Ovary (tissue), 7 donors: ENCODE measurements at regions not wholly inside any gene's neighbourhood (a gene's known extent, or its start where the extent isn't known, plus 50 kb on each side); places are given as distances from the start of the nearest gene placed in this dataset.

Source experiments
- DNase-seq, 5 donors: peaks; one replicate each; pipeline ENCODE4 v3.0.0-alpha.2; 2019 to 2020
- H3K27ac ChIP-seq, 2 donors: fragments of 200-600 bp; one replicate each; pipeline versions ENCODE4 v1.5.1 to v1.8.0; 2019 to 2022
- H3K27me3 ChIP-seq: fragments of 200-600 bp; one replicate; pipeline ENCODE4 v1.8.0; 2022
- H3K36me3 ChIP-seq: fragments of 200-600 bp; sonication (generic); one replicate; pipeline ENCODE4 v1.5.1; 2019
- H3K4me1 ChIP-seq: one replicate; pipeline ENCODE4 v1.8.1; 2013; ENCODE audit warnings: mild to moderate bottlenecking, moderate library complexity; ENCODE audit not compliant: insufficient read depth
- H3K4me3 ChIP-seq: fragments of 200-600 bp; sonication (generic); one replicate; pipeline ENCODE4 v1.5.1; 2017
- H3K9me3 ChIP-seq, 2 donors: fragments of 200-600 bp in 1 of 2; sonication (generic) in 1 of 2; one replicate each; pipeline versions ENCODE4 v1.5.1 to v1.8.1; 2013 to 2019; ENCODE audit warnings: mild to moderate bottlenecking in 1 of 2, moderate library complexity in 1 of 2
- EP300 ChIP-seq: sonication (generic); formaldehyde crosslinking; IDR thresholded peaks from one replicate; pipeline ENCODE4 v1.6.1; 2017; ENCODE audit warnings: antibody characterized with exemption
- POLR2A ChIP-seq: fragments of 450-650 bp; IDR thresholded peaks from one replicate; pipeline ENCODE4 v1.6.1; 2017; ENCODE audit warnings: antibody characterized with exemption, mild to moderate bottlenecking, moderate library complexity
- WGBS, 3 donors: extraction: QIAGEN DNeasy Blood & Tissue Kit in 1 of 3; methylation state at CpG; one replicate each; pipeline versions ENCODE4 v1.1.5 to v1.1.7; 2013 to 2017; 5-methylcytosine and 5-hydroxymethylcytosine counted together
- intact Hi-C, 4 donors: fragments of 100-400 bp; cut with DNase I; formaldehyde crosslinking; loops; one replicate each; pipeline versions ENCODE4 v1.11.0 to v1.15.1; 2022 to 2023
- TF ChIP-seq, protein P1 (sequence below), 3 donors: fragments of 450-650 bp in 2 of 3; fragments of 200-600 bp in 1 of 3; IDR thresholded peaks; one replicate each; pipeline versions ENCODE4 v1.5.1 to v1.8.0; 2016 to 2022; ENCODE audit warnings: antibody characterized with exemption in 3 of 3, mild to moderate bottlenecking in 1 of 3
- donor health status: DM: no; HTN: no; CAD: no; lungs with moderate emphysema.
- donor health status: DM: no; HTN: no; CAD: no.
- donor health status: Bipolar disorder and iron deficiency.
- donor health status: DM: no; HTN: no; CAD: no.
- donor health status: DM: yes; HTN: yes; CAD: no.

DNA sequence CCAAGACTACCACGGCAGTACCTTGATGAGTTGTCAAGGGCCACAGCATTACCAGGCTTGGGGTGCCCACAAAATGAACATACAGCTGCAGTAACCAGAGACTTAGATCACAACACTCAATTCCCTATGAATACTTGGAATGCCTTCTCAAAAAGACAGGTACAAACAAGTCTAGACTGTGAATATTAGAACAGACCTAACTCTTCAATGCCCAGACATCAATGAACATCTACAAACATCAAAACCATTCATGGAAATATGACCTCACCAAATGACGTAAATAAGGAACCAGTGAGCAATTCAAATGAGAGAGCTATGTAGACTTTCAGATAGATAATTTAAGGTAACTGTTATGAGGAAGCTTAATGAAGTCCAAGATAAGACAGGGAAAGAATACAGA, 185.1 kb upstream of the POU1F1 start:
- Histone ChIP-seq H3K4me3 (no peak overlapping the region), H3K4me1 (no peaks in the 10 kb centered on the region), H3K27me3 (no peaks in the 10 kb centered on the region), H3K9me3 (no peaks in the 10 kb centered on the region), H3K27ac (no peak overlapping the region), H3K36me3 (no peaks in the 10 kb centered on the region)
- TF ChIP-seq EP300 (no peak), POLR2A (no peak)
- TF ChIP-seq, protein P1, sequence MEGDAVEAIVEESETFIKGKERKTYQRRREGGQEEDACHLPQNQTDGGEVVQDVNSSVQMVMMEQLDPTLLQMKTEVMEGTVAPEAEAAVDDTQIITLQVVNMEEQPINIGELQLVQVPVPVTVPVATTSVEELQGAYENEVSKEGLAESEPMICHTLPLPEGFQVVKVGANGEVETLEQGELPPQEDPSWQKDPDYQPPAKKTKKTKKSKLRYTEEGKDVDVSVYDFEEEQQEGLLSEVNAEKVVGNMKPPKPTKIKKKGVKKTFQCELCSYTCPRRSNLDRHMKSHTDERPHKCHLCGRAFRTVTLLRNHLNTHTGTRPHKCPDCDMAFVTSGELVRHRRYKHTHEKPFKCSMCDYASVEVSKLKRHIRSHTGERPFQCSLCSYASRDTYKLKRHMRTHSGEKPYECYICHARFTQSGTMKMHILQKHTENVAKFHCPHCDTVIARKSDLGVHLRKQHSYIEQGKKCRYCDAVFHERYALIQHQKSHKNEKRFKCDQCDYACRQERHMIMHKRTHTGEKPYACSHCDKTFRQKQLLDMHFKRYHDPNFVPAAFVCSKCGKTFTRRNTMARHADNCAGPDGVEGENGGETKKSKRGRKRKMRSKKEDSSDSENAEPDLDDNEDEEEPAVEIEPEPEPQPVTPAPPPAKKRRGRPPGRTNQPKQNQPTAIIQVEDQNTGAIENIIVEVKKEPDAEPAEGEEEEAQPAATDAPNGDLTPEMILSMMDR (IDR thresholded peaks at IDR 0.05) = no peak
- intact Hi-C loops = no loop called here
- WGBS, 3 donors = 80 to 89% (median 85%) methylated on average over 2 of the region's 2 CpGs
- DNase-seq = no peak

DNA sequence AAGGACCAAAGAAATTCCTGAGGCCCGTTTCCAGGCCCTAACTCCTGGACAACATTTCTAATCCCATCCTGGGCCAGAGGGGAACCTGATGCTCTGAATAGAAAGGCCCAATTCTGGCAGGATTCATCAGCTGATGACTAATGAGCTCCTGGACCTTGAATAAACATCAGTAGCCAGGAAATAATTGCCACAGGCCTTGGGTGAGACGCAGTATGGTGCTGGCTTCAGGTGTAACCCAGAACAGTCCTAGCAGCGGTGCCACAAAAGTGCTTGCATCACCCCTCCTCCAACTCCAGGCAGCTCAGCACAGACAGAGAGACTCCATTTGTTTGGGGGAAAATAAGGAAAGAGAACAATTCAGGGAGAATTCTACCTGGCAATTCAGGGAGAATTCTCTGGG, 184.7 kb upstream of the POU1F1 start:
- H3K9me3 ChIP-seq = no peaks in the 10 kb centered on the region
- H3K27ac ChIP-seq = no peak overlapping the region
- intact Hi-C loops = no loop called here
- WGBS, 3 donors = 64 to 77% (median 64%) methylated on average over 3 of the region's 3 CpGs
- H3K36me3 ChIP-seq = no peaks in the 10 kb centered on the region
- TF ChIP-seq, protein P1 (IDR thresholded peaks at IDR 0.05) = no peak
- no peak for TF ChIP-seq EP300
- TF ChIP-seq POLR2A = no peak
- no peaks in the 10 kb centered on the region for H3K4me1 ChIP-seq
- H3K4me3 ChIP-seq = no peak overlapping the region
- H3K27me3 ChIP-seq = no peaks in the 10 kb centered on the region
- no peak for DNase-seq

DNA sequence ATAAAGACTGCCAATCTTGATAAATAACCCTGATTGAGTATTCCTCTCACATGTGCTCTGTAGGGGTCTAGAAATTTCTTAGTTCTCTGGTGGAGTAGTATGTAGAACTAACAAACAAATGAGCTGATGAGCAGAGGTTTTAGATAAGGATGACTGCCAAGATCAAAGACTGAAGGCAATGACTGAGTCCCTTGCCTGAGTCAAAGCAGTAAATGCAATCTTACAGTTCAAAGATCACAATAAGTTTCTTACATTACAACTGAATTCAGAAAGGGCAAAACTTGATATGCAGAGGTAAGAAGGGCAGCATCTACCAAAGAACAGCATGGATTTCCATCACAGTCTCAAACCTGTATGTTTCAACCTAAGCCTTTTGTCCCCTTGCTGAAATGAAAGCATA, 172.2 kb upstream of the POU1F1 start:
- H3K27ac ChIP-seq = no peak overlapping the region
- H3K4me3 ChIP-seq = no peak overlapping the region
- DNase-seq = no peak
- TF ChIP-seq EP300 = no peak
- TF ChIP-seq POLR2A = no peak
- TF ChIP-seq, protein P1 (IDR thresholded peaks at IDR 0.05) = no peak
- H3K9me3 ChIP-seq = no peaks in the 10 kb centered on the region
- no peaks in the 10 kb centered on the region for H3K4me1 ChIP-seq
- intact Hi-C loops = no loop called here
- H3K36me3 ChIP-seq = no peaks in the 10 kb centered on the region
- no peaks in the 10 kb centered on the region for H3K27me3 ChIP-seq

DNA sequence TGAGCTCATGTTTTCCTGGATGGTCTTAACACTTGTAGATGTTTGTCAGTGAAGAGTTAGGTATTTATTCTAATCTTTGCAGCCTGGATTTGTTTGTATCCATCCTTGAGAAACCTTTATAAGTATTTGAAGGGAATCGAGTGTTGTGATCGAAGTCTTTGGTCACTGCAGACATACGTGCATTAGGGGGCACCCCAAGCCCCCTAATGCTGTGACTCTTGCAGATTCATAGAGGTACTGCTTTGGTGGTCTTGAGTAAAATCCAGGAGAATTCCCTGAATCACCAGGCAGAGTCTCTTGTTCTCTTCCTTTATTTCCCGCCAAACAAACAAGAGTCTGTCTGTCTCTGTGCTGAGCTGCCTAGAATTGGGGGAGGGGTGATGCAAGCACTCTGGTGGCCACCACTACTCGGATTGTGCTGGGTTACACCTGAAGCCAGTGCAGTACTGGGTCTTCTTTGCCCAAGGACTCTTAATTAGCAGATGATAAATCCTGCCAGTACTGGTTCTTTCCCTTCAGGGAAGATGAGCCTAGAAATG, 170.5 kb upstream of the POU1F1 start:
- intact Hi-C loops = no loop called here
- no peak for DNase-seq

More for the DNA sequence above, 170.5 kb upstream of the POU1F1 start:
- no peaks in the 10 kb centered on the region for H3K36me3 ChIP-seq
- no peak overlapping the region for H3K27ac ChIP-seq
- H3K4me1 ChIP-seq = no peaks in the 10 kb centered on the region
- TF ChIP-seq, protein P1 (IDR thresholded peaks at IDR 0.05) = no peak
- TF ChIP-seq EP300 (no peak), POLR2A (no peak)
- H3K9me3 ChIP-seq = no peaks in the 10 kb centered on the region
- H3K27me3 ChIP-seq = no peaks in the 10 kb centered on the region
- no peak overlapping the region for H3K4me3 ChIP-seq
- 55 to 61% (median 60%) methylated on average over 5 of the region's 5 CpGs for WGBS, 3 donors
